HEK293T (cell line): ENCODE measurements at regions not wholly inside any gene's neighbourhood (a gene's known extent, or its start where the extent isn't known, plus 50 kb on each side); places are given as distances from the start of the nearest gene placed in this dataset.

ENCODE experiments used
- CTCF ChIA-PET: fragments of 350-600 bp; formaldehyde crosslinking; extraction: SDS; loops from one replicate; lab custom pipeline; 2021; ENCODE audit warnings: antibody characterized with exemption, inconsistent platforms; lab: Yijun Ruan, JAX
- POLR2A ChIA-PET: fragments of 350-600 bp; formaldehyde crosslinking; extraction: SDS; loops from one replicate; lab custom pipeline; 2020; ENCODE audit warnings: antibody characterized with exemption, inconsistent platforms; lab: Yijun Ruan, JAX
- DNase-seq: peaks from one replicate; pipeline ENCODE4 v3.0.0; 2012; ENCODE audit warnings: mixed read lengths; ENCODE audit errors: extremely low spot score
- ARNT ChIP-seq: fragments of 450-650 bp; IDR thresholded peaks from 2 replicates; pipeline ENCODE4 v1.6.1; 2017; ENCODE audit warnings: mild to moderate bottlenecking
- BHLHE40 ChIP-seq: fragments of 450-650 bp; IDR thresholded peaks from 2 replicates; pipeline ENCODE4 v1.6.1; 2016; ENCODE audit warnings: mild to moderate bottlenecking, moderate library complexity, borderline replicate concordance
- CTBP1 ChIP-seq: fragments of 450-650 bp; IDR thresholded peaks from 2 replicates; pipeline ENCODE4 v1.6.1; 2016; ENCODE audit warnings: borderline replicate concordance
- ELF4 ChIP-seq: fragments of 450-650 bp; IDR thresholded peaks from 2 replicates; pipeline ENCODE4 v1.6.1; 2017; ENCODE audit warnings: antibody characterized with exemption
- FOXA1 ChIP-seq: fragments of 450-650 bp; IDR thresholded peaks from 2 replicates; pipeline ENCODE4 v1.6.1; 2016; ENCODE audit warnings: mild to moderate bottlenecking
- FOXK2 ChIP-seq: fragments of 450-650 bp; IDR thresholded peaks from 2 replicates; pipeline ENCODE4 v1.6.1; 2016; ENCODE audit warnings: mild to moderate bottlenecking
- FOXM1 ChIP-seq: fragments of 450-650 bp; IDR thresholded peaks from 2 replicates; pipeline ENCODE4 v1.6.1; 2017; ENCODE audit warnings: mild to moderate bottlenecking, borderline replicate concordance
- HDGF ChIP-seq: fragments of 450-650 bp; IDR thresholded peaks from 2 replicates; pipeline ENCODE4 v1.6.1; 2017; ENCODE audit warnings: antibody characterized with exemption, borderline replicate concordance
- L3MBTL2 ChIP-seq: fragments of 450-650 bp; conservative IDR thresholded peaks from 2 replicates; pipeline ENCODE4 v1.6.1; 2016; ENCODE audit warnings: mild to moderate bottlenecking
- LEF1 ChIP-seq: fragments of 450-650 bp; IDR thresholded peaks from 2 replicates; pipeline ENCODE4 v1.6.1; 2017; ENCODE audit warnings: mild to moderate bottlenecking, borderline replicate concordance
- NFRKB ChIP-seq: fragments of 450-650 bp; IDR thresholded peaks from 2 replicates; pipeline ENCODE4 v1.6.1; 2016; ENCODE audit warnings: mild to moderate bottlenecking, moderate library complexity
- PKNOX1 ChIP-seq: fragments of 450-650 bp; IDR thresholded peaks from 2 replicates; pipeline ENCODE4 v1.6.1; 2016
- SP1 ChIP-seq: fragments of 450-650 bp; IDR thresholded peaks from 2 replicates; pipeline ENCODE4 v1.6.1; 2017
- SUZ12 ChIP-seq: fragments of 450-650 bp; IDR thresholded peaks from 2 replicates; pipeline ENCODE4 v1.6.1; 2016; ENCODE audit warnings: mild to moderate bottlenecking
- TARDBP ChIP-seq: fragments of 450-650 bp; IDR thresholded peaks from 2 replicates; pipeline ENCODE4 v1.6.1; 2016
- ZNF384 ChIP-seq: fragments of 450-650 bp; IDR thresholded peaks from 2 replicates; pipeline ENCODE4 v1.6.1; 2016

DNA sequence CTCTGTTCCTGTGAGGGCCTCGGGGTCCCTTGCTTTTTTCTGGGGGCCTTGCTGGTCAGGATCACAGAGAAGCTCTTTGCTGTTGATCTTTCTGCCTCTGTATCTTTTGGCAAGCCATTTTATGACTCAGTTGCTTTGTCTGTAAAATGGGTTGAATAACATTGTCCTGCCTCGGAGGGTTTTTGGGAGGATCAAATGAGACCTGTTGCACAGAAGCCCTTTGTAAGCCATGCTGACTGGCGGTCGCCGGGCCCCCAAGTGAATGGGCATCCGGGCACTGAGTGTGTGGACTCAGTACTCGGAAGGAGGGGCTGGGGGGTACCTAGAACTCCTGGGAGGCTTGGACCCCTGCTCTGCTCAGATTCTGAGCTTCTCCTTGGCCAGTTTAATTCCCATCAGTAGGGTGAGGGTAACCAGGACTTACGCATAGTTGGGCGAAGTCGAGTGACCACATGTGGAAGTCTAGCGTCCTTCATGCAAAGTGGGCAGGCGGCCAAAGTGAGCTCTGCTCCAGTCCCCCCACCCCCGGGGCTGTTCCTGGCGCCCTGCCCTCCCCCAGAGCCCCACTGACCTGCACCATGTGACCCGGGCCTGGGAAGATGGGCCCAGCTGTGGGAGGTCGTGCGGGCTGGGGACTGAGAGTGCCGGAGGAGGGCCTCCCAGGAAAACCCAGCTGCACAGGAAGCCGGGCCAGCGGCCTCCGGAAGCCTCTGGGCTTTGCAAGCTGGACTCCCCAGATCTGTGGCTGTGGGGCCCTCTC is 284.0 kb downstream of the SEC14L1 start:
- ChIA-PET POLR2A (no interaction called here), CTCF (no interaction called here)

GRCh38 chr17:77425348-77425747 is 284.6 kb downstream of the SEC14L1 start:
- DNase-seq = no peak
- POLR2A ChIA-PET = no interaction called here
- TF ChIP-seq TARDBP (no peak), BHLHE40 (no peak), ELF4 (no peak), FOXK2 (no peak), SP1 (no peak), CTBP1 (no peak), SUZ12 (no peak), HDGF (no peak), ARNT (no peak), FOXA1 (no peak)
- CTCF ChIA-PET = no interaction called here

More for the DNA sequence above, 284.0 kb downstream of the SEC14L1 start:
- DNase-seq = no peak
- TF ChIP-seq ELF4 (no peak), CTBP1 (no peak), SUZ12 (no peak), LEF1 (no peak), TARDBP (no peak)

- POLR2A ChIA-PET = no interaction called here
- DNase-seq = no peak
Measured at GRCh38 chr17:77425791-77426641, 285.2 kb downstream of the SEC14L1 start.

GRCh38 chr17:77426676-77427386 is 286.1 kb downstream of the SEC14L1 start:
- no peak for TF ChIP-seq SUZ12
- CTCF ChIA-PET = interaction anchor here (1.2 kb wide), 1 partner anchor 96 kb away, joined by 4 read pairs; no protein-coding TSS in a partner anchor
- no peak for DNase-seq
- POLR2A ChIA-PET = interaction anchor here (0.6 kb wide), 1 partner anchor 67 kb away, joined by 5 read pairs; no protein-coding TSS in a partner anchor

More at GRCh38 chr17:77425791-77426641, 285.2 kb downstream of the SEC14L1 start:
- CTCF ChIA-PET = no interaction called here
- TF ChIP-seq ELF4 (no peak), FOXA1 (no peak), TARDBP (no peak), NFRKB (no peak), LEF1 (no peak), CTBP1 (no peak), BHLHE40 (no peak), FOXM1 (no peak), PKNOX1 (no peak), SP1 (no peak), L3MBTL2 (no peak), ZNF384 (no peak), HDGF (no peak), SUZ12 (no peak), ARNT (no peak)

- TF ChIP-seq SP1 (no peak), ELF4 (no peak)
- no peak for DNase-seq
- ChIA-PET POLR2A (interaction anchor here (0.6 to 1.1 kb wide), 2 partner anchors 21 to 67 kb away, joined by 3 to 5 read pairs; no protein-coding TSS in a partner anchor), CTCF (interaction anchor here (1.2 kb wide), 1 partner anchor 97 kb away, joined by 4 read pairs; no protein-coding TSS in a partner anchor)
Measured at GRCh38 chr17:77427391-77427991, 286.7 kb downstream of the SEC14L1 start.

- DNase-seq = no peak
- CTCF ChIA-PET = interaction anchor here (0.6 to 1.8 kb wide), 4 partner anchors 17 to 115 kb away, joined by 3 to 6 read pairs (median 4); no protein-coding TSS in a partner anchor
- no peak for TF ChIP-seq FOXM1
- TF ChIP-seq ELF4 = no peak
- no peak for TF ChIP-seq FOXK2
- no peak for TF ChIP-seq L3MBTL2
- no peak for TF ChIP-seq BHLHE40
- no peak for TF ChIP-seq CTBP1
- no peak for TF ChIP-seq NFRKB
- no peak for TF ChIP-seq TARDBP
- TF ChIP-seq LEF1 = no peak
- POLR2A ChIA-PET = interaction anchor here (1.1 kb wide), 1 partner anchor 20 kb away, joined by 3 read pairs; no protein-coding TSS in a partner anchor
Measured at GRCh38 chr17:77428020-77428748, 287.4 kb downstream of the SEC14L1 start.
